Mesenchymal stem cell (in vitro differentiated cells and primary cell): ENCODE measurements at regions not wholly inside any gene's neighbourhood (a gene's known extent, or its start where the extent isn't known, plus 50 kb on each side); places are given as distances from the start of the nearest gene placed in this dataset.

Experiments used
- DNase-seq: peaks from one replicate; pipeline ENCODE4 v3.0.0-alpha.2; 2013
- H2AFZ ChIP-seq: one replicate; pipeline ENCODE4 v1.6.1; 2013; ENCODE audit warnings: low read depth, mild to moderate bottlenecking, control low read depth, inconsistent platforms, low read length, moderate library complexity
- H2AK5ac ChIP-seq: 2 replicates; pipeline ENCODE4 v1.6.1; 2013; ENCODE audit warnings: low read length, moderate library complexity, mild to moderate bottlenecking, inconsistent platforms; ENCODE audit not compliant: severe bottlenecking
- H2BK120ac ChIP-seq: one replicate; pipeline ENCODE4 v1.6.1; 2013; ENCODE audit warnings: low read depth, mild to moderate bottlenecking, inconsistent platforms, low read length, moderate library complexity
- H2BK12ac ChIP-seq, 2 experiments: one replicate each; pipeline ENCODE4 v1.6.1; 2013; ENCODE audit warnings: inconsistent platforms in 2 of 2, low read length in 2 of 2, mild to moderate bottlenecking in 2 of 2, moderate library complexity in 2 of 2, control low read depth in 1 of 2
- H2BK15ac ChIP-seq: one replicate; pipeline ENCODE4 v1.6.1; 2013; ENCODE audit warnings: mild to moderate bottlenecking, low read depth, inconsistent platforms; ENCODE audit not compliant: poor library complexity, severe bottlenecking
- H2BK5ac ChIP-seq: 2 replicates; pipeline ENCODE4 v1.6.1; 2013; ENCODE audit warnings: low read depth, mild to moderate bottlenecking, low read length, control low read depth, inconsistent platforms; ENCODE audit not compliant: poor library complexity, severe bottlenecking
- H3K14ac ChIP-seq, 2 experiments: one replicate each; pipeline ENCODE4 v1.6.1; 2013; ENCODE audit warnings: inconsistent platforms in 2 of 2, low read length in 2 of 2, control low read depth in 1 of 2, mild to moderate bottlenecking in 1 of 2, moderate library complexity in 1 of 2
- H3K18ac ChIP-seq, 2 experiments: one replicate each; pipeline ENCODE4 v1.6.1; 2013; ENCODE audit warnings: inconsistent platforms in 2 of 2, low read length in 2 of 2, control low read depth in 1 of 2, low read depth in 1 of 2, mild to moderate bottlenecking in 1 of 2
- H3K23ac ChIP-seq, 2 experiments: one replicate each; pipeline ENCODE4 v1.6.1; 2013; ENCODE audit warnings: inconsistent platforms in 2 of 2, low read length in 2 of 2, mild to moderate bottlenecking in 2 of 2, moderate library complexity in 2 of 2, control low read depth in 1 of 2
- H3K27ac ChIP-seq: 2 replicates; pipeline ENCODE4 v1.5.1; 2013; ENCODE audit warnings: mild to moderate bottlenecking, moderate library complexity, low read length, control low read depth, inconsistent platforms; ENCODE audit not compliant: poor library complexity, severe bottlenecking
- H3K27me3 ChIP-seq, 2 experiments: 2 replicates each; pipeline versions ENCODE4 v1.6.1 to v1.7.0; 2013; ENCODE audit warnings: low read length in 2 of 2, mild to moderate bottlenecking in 2 of 2, moderate library complexity in 2 of 2, control low read depth in 1 of 2, inconsistent platforms in 1 of 2; ENCODE audit not compliant: control insufficient read depth in 1 of 2, insufficient read depth in 1 of 2
- H3K36me3 ChIP-seq, 2 experiments: 2 replicates each; pipeline versions ENCODE4 v1.6.1 to v1.7.0; 2013; ENCODE audit warnings: low read length in 2 of 2, control low read depth in 1 of 2, inconsistent platforms in 1 of 2, low read depth in 1 of 2, mild to moderate bottlenecking in 1 of 2; ENCODE audit not compliant: insufficient read depth in 2 of 2, control insufficient read depth in 1 of 2
- H3K4ac ChIP-seq, 2 experiments: one replicate each; pipeline ENCODE4 v1.6.1; 2013; ENCODE audit warnings: inconsistent platforms in 2 of 2, low read length in 2 of 2, mild to moderate bottlenecking in 2 of 2, moderate library complexity in 2 of 2, control low read depth in 1 of 2, low read depth in 1 of 2
- H3K4me1 ChIP-seq: 2 replicates; pipeline ENCODE4 v1.6.1; 2013; ENCODE audit warnings: low read depth, low read length, control low read depth; ENCODE audit not compliant: control insufficient read depth, insufficient read depth
- H3K4me2 ChIP-seq: 2 replicates; pipeline ENCODE4 v1.6.1; 2013; ENCODE audit warnings: low read length, mild to moderate bottlenecking, inconsistent platforms; ENCODE audit not compliant: poor library complexity, severe bottlenecking
- H3K4me3 ChIP-seq, 2 experiments: 2 replicates each; pipeline versions ENCODE4 v1.5.1 to v1.7.0; 2013; ENCODE audit warnings: low read length in 2 of 2, mild to moderate bottlenecking in 2 of 2, control low read depth in 1 of 2, low read depth in 1 of 2; ENCODE audit not compliant: insufficient read depth in 1 of 2
- H3K79me1 ChIP-seq: replicated peaks from 2 replicates; pipeline ENCODE4 v1.6.1; 2013; ENCODE audit warnings: mild to moderate bottlenecking, control low read depth, low read length, inconsistent platforms; ENCODE audit not compliant: poor library complexity, severe bottlenecking
- H3K9ac ChIP-seq: 2 replicates; pipeline ENCODE4 v1.7.0; 2013; ENCODE audit warnings: mild to moderate bottlenecking, low read length, moderate library complexity
- H3K9me3 ChIP-seq: 2 replicates; pipeline ENCODE4 v1.7.0; 2013; ENCODE audit warnings: mild to moderate bottlenecking, low read length; ENCODE audit not compliant: control insufficient read depth
- H4K8ac ChIP-seq: one replicate; pipeline ENCODE4 v1.6.1; 2013; ENCODE audit warnings: inconsistent platforms, mild to moderate bottlenecking, low read length, moderate library complexity
- H4K91ac ChIP-seq: one replicate; pipeline ENCODE4 v1.6.1; 2013; ENCODE audit warnings: mild to moderate bottlenecking, low read length, inconsistent platforms
- WGBS: methylation state at CpG from one replicate; pipeline ENCODE4 v1.1.7; 2013; ENCODE audit warnings: mixed read lengths; 5-methylcytosine and 5-hydroxymethylcytosine counted together

- H3K27ac ChIP-seq, result no peak overlapping the region
- no peaks in the 10 kb centered on the region for H3K36me3 ChIP-seq
- H3K23ac ChIP-seq, result no peak overlapping the region
- H3K9ac ChIP-seq, result no peak overlapping the region
- no peaks in the 10 kb centered on the region for H3K79me1 ChIP-seq
- H4K91ac ChIP-seq, result no peak overlapping the region
- H3K18ac ChIP-seq, result no peak overlapping the region
- no peak overlapping the region for H3K4ac ChIP-seq
- no peak overlapping the region for H3K4me3 ChIP-seq
- no peak overlapping the region for H2BK15ac ChIP-seq
- H2BK120ac ChIP-seq, result no peak overlapping the region
- no peak overlapping the region for H4K8ac ChIP-seq
- H2AFZ ChIP-seq, result no peak overlapping the region
- H3K14ac ChIP-seq, result no peak overlapping the region
- 63% methylated on average over 2 of the region's 2 CpGs for WGBS
- H3K4me2 ChIP-seq, result no peak overlapping the region
- H2AK5ac ChIP-seq, result no peak overlapping the region
- no peaks in the 10 kb centered on the region for H3K9me3 ChIP-seq
- no peak overlapping the region for H2BK12ac ChIP-seq
- DNase-seq, result no peak
- no peaks in the 10 kb centered on the region for H3K27me3 ChIP-seq
- H3K4me1 ChIP-seq, result no peaks in the 10 kb centered on the region
- no peak overlapping the region for H2BK5ac ChIP-seq
These were observed 277.4 kb upstream of the LRATD1 start for GRCh38 chr2:14355102-14355501.

- Histone ChIP-seq H3K27me3 (no peaks in the 10 kb centered on the region), H3K27ac (no peak overlapping the region), H2AFZ (no peak overlapping the region), H3K9ac (no peak overlapping the region), H2AK5ac (no peak overlapping the region), H2BK12ac (no peak overlapping the region), H4K91ac (no peak overlapping the region), H3K18ac (no peak overlapping the region), H3K9me3 (no peaks in the 10 kb centered on the region), H2BK5ac (no peak overlapping the region), H4K8ac (no peak overlapping the region), H2BK120ac (no peak overlapping the region), H3K14ac (no peak overlapping the region), H3K23ac (no peak overlapping the region), H3K4me3 (no peak overlapping the region), H3K4ac (no peak overlapping the region), H3K79me1 (no peaks in the 10 kb centered on the region), H3K4me2 (no peak overlapping the region), H3K4me1 (no peaks in the 10 kb centered on the region), H3K36me3 (no peaks in the 10 kb centered on the region), H2BK15ac (no peak overlapping the region)
- 76% methylated on average over 5 of the region's 5 CpGs for WGBS
- no peak for DNase-seq
These were observed 274.2 kb upstream of the LRATD1 start for GRCh38 chr2:14358339-14358738.

- H4K8ac ChIP-seq, result no peak overlapping the region
- H3K4me1 ChIP-seq, result no peaks in the 10 kb centered on the region
- no peak overlapping the region for H2BK5ac ChIP-seq
- no peak overlapping the region for H3K14ac ChIP-seq
- no peak overlapping the region for H2BK120ac ChIP-seq
- DNase-seq, result no peak
- H3K36me3 ChIP-seq, result no peaks in the 10 kb centered on the region
- 79% methylated on average over 6 of the region's 6 CpGs for WGBS
- H3K9ac ChIP-seq, result no peak overlapping the region
- no peaks in the 10 kb centered on the region for H3K9me3 ChIP-seq
- H3K18ac ChIP-seq, result no peak overlapping the region
- no peaks in the 10 kb centered on the region for H3K79me1 ChIP-seq
- no peak overlapping the region for H2AFZ ChIP-seq
- no peak overlapping the region for H3K4ac ChIP-seq
- no peak overlapping the region for H2BK15ac ChIP-seq
- no peak overlapping the region for H3K23ac ChIP-seq
- no peak overlapping the region for H2AK5ac ChIP-seq
- H4K91ac ChIP-seq, result no peak overlapping the region
- no peak overlapping the region for H3K27ac ChIP-seq
- H2BK12ac ChIP-seq, result no peak overlapping the region
- H3K4me3 ChIP-seq, result no peak overlapping the region
- H3K27me3 ChIP-seq, result no peaks in the 10 kb centered on the region
- no peak overlapping the region for H3K4me2 ChIP-seq
These were observed 273.7 kb upstream of the LRATD1 start for GRCh38 chr2:14358774-14359173.

- Histone ChIP-seq H3K4me3 (no peak overlapping the region), H3K4me2 (no peak overlapping the region), H4K91ac (no peak overlapping the region), H3K9ac (no peak overlapping the region), H3K9me3 (no peaks in the 10 kb centered on the region), H2BK5ac (no peak overlapping the region), H3K36me3 (no peaks in the 10 kb centered on the region), H4K8ac (no peak overlapping the region), H3K18ac (no peak overlapping the region), H2BK15ac (no peak overlapping the region), H3K4me1 (no peaks in the 10 kb centered on the region), H2AFZ (no peak overlapping the region), H2BK12ac (no peak overlapping the region), H3K14ac (no peak overlapping the region), H3K27me3 (no peaks in the 10 kb centered on the region), H2BK120ac (no peak overlapping the region), H2AK5ac (no peak overlapping the region), H3K79me1 (no peaks in the 10 kb centered on the region), H3K23ac (no peak overlapping the region), H3K4ac (no peak overlapping the region), H3K27ac (no peak overlapping the region)
- 95% methylated on average over 3 of the region's 4 CpGs for WGBS
- no peak for DNase-seq
These were observed 269.4 kb upstream of the LRATD1 start for GRCh38 chr2:14363137-14363536.
